Activated CD4-positive, alpha-beta memory T cell treated with anti-CD3 and anti-CD28 coated beads, Interleukin-2, amount 10 ng/mL, durations not matched to agents 7 days and 5 days (primary cell): ENCODE measurements at regions not wholly inside any gene's neighbourhood (a gene's known extent, or its start where the extent isn't known, plus 50 kb on each side); places are given as distances from the start of the nearest gene placed in this dataset.
"Not testable (repeated sequence)": the region's sequence is repeated elsewhere in the genome, so short reads cannot be mapped to it uniquely, and the experiment has no call there.

ENCODE experiments used
- CTCF ChIA-PET: fragments of 350-600 bp; sonication (Branson Sonifier 250); formaldehyde crosslinking; loops from one replicate; lab custom pipeline; 2021; ENCODE audit warnings: antibody characterized with exemption, inconsistent platforms; lab: Charles Lee
- POLR2A ChIA-PET: fragments of 350-600 bp; sonication (Branson Sonifier 250); formaldehyde crosslinking; loops from one replicate; lab custom pipeline; 2021; ENCODE audit warnings: antibody characterized with exemption; lab: Charles Lee
- DNase-seq: peaks from one replicate; pipeline ENCODE4 v3.0.0-alpha.2; 2020
- H3K27ac Mint-ChIP-seq: one replicate; pipeline ENCODE4 v1.8.0; 2021; ENCODE audit warnings: mild to moderate bottlenecking, mixed read lengths
- H3K27me3 Mint-ChIP-seq: one replicate; pipeline ENCODE4 v1.8.0; 2021; ENCODE audit warnings: mixed read lengths
- H3K36me3 Mint-ChIP-seq: one replicate; pipeline ENCODE4 v1.8.0; 2021; ENCODE audit warnings: low read depth, mixed read lengths
- H3K4me1 Mint-ChIP-seq: one replicate; pipeline ENCODE4 v1.8.0; 2021; ENCODE audit warnings: mixed read lengths
- H3K4me3 Mint-ChIP-seq: one replicate; pipeline ENCODE4 v1.8.0; 2021; ENCODE audit warnings: mild to moderate bottlenecking, mixed read lengths
- H3K9me3 Mint-ChIP-seq: one replicate; pipeline ENCODE4 v1.8.0; 2021; ENCODE audit warnings: mixed read lengths

DNA sequence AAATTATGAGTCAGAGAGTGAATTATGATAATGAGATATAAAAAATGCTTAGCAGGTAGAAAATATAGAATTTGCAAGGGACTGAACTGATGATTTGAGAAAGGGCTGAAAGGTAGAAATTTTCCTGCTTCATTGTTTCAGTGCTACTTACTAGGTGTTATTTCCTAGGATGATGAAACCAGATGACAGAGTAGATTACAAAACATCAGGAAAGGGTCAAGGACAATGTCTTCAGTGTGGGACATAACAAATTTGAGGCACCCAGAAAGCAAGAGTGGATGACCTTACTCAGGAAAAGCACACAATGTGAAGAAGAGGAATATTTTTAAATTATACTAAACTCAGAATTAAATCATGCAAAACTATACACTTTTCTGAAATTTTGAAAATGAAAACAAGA, 102.1 kb downstream of the SHCBP1 start:
- Mint-ChIP-seq H3K4me3 (no peak overlapping the region), H3K36me3 (no peaks in the 10 kb centered on the region), H3K4me1 (no peaks in the 10 kb centered on the region), H3K27me3 (no peaks in the 10 kb centered on the region), H3K27ac (no peak overlapping the region), H3K9me3 (no peaks in the 10 kb centered on the region)
- ChIA-PET POLR2A (no interaction called here), CTCF (no interaction called here)
- DNase-seq: no peak

DNA sequence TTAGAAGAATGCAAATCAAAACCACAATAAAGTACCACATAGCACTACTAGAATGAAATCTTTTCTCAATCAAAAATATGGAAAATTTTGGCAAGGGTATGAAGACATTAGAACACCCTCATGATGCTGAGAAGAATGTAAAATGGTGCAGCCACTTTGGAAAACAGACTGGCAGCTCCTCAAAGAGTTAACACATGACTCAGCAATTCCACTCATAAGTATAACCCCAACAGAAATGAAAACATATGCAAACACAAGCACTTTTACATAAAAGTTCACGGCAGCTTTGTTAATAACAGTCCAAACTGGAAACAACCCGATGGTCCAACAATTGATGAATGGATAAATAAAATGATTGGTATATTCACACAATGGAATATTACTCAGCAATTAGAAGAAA, 124.5 kb downstream of the SHCBP1 start:
- Mint-ChIP-seq H3K4me3 (no peak overlapping the region), H3K36me3 (no peaks in the 10 kb centered on the region), H3K27me3 (no peaks in the 10 kb centered on the region), H3K9me3 (no peaks in the 10 kb centered on the region), H3K27ac (no peak overlapping the region), H3K4me1 (no peaks in the 10 kb centered on the region)
- POLR2A ChIA-PET: no interaction called here
- CTCF ChIA-PET: no interaction called here
- no peak for DNase-seq

GRCh38 chr16:46482895-46483294, 138.3 kb downstream of the SHCBP1 start:
- POLR2A ChIA-PET: no interaction called here

GRCh38 chr16:46466239-46466638, 154.9 kb downstream of the SHCBP1 start:
- DNase-seq: no peak
- Mint-ChIP-seq H3K36me3 (no peaks in the 10 kb centered on the region), H3K27ac (no peak overlapping the region), H3K4me1 (no peaks in the 10 kb centered on the region), H3K9me3 (peaks cover 34% of the 10 kb centered on the region), H3K4me3 (no peak overlapping the region), H3K27me3 (no peaks in the 10 kb centered on the region)
- POLR2A ChIA-PET: no interaction called here
- CTCF ChIA-PET: no interaction called here

More at GRCh38 chr16:46482895-46483294, 138.3 kb downstream of the SHCBP1 start:
- Mint-ChIP-seq H3K9me3 (peaks cover 8% of the 10 kb centered on the region), H3K4me3 (no peak overlapping the region), H3K36me3 (no peaks in the 10 kb centered on the region), H3K27ac (no peak overlapping the region), H3K4me1 (no peaks in the 10 kb centered on the region), H3K27me3 (no peaks in the 10 kb centered on the region)
- CTCF ChIA-PET: no interaction called here
- no peak for DNase-seq

- H3K4me1 Mint-ChIP-seq, H3K27ac Mint-ChIP-seq, DNase-seq, POLR2A ChIA-PET, H3K9me3 Mint-ChIP-seq, H3K27me3 Mint-ChIP-seq, H3K4me3 Mint-ChIP-seq, H3K36me3 Mint-ChIP-seq, CTCF ChIA-PET: not testable (repeated sequence)
These were observed 166.4 kb downstream of the SHCBP1 start for GRCh38 chr16:46454801-46455200.

DNA sequence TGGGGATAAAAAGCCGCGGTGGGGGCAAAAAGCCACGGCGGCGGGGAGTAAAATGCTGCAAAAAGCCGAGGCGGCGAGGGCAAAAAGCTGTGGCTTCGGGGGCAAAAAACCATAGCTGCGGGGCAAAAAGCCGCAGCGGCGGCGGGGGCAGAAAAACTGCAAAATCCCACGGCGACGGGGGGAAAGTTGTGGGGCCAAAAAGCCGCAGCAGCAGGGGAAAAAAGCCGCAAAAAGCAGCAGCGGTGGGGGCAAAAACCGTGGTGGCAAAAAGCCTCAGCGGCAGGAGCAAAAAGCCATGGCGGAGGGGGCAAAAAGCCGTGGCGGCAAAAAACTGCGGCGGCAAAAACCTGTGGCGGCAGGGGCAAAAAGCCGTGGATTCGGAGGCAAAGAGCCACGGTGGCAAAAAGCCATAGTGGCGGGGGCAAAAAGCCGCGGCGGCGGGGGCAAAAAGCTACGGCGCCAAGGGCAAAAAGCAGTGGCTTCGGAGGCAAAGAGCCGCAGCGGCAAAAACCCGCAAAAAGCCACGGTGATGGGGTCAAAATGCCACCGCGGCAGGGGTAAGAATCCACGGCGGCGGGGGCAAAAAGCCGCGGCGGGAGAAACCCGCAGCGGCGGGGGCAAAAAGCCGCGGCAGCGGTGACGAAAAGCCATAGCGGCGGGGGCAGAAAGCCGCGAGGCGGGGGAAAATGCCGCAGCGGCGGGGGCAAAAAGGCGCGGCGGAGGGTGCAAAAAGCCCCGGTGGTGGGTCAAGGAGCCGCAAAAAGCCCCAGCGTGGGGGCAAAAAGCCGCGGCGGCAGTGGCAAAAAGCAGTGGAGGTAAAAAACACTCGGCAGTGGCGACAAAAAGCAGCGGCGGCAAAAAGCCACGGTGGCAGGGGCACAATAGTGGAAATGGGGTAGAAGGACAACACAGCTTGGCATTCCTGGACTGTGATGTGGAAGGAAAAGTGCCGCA, 192.8 kb downstream of the SHCBP1 start:
- POLR2A ChIA-PET: no interaction called here
- Mint-ChIP-seq H3K9me3 (peaks cover 11% of the 10 kb centered on the region), H3K27ac (no peak overlapping the region), H3K36me3 (peaks cover 3% of the 10 kb centered on the region), H3K4me1 (no peaks in the 10 kb centered on the region), H3K27me3 (peaks cover 3% of the 10 kb centered on the region), H3K4me3 (no peak overlapping the region)
- CTCF ChIA-PET: no interaction called here
- no peak for DNase-seq

DNA sequence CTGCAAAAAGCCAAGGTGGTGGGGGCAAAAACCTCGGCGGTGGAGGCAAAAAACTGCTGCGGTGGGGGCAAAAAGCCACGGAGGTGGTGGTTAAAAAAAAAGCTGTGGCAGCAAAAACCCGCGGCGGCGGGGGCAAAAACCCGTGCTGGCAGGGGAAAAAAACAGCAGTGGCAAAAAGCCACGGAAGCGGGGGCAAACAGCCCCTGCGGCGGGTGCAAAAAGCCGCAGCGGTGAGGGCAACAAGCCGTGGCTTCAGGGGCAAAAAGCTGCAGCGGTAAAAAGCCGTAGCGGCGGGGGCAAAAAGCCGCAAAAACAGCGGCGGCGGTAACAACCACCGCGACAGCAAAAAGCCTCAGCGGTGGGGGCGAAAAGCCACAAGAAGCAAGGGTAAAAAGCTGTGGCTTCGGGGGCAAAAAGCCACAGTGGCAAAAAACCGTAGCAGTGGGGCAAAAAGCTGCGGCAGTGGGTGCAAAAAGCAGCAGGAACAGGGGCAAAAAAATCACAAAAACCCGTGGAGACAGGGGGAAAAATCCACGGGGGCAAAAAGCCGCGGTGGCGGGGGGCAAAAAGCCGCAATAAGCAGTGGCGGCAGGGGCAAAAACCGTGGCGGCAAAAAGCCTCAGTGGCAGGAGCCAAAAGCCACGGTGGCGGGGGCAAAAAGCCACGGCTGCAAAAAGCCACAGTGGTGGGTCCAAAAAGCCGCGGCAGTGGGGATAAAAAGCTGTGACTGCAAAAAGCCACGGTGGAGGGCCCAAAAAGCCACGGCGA, 193.7 kb downstream of the SHCBP1 start:
- H3K4me3 Mint-ChIP-seq: no peak overlapping the region
- peaks cover 3% of the 10 kb centered on the region for H3K27me3 Mint-ChIP-seq
- CTCF ChIA-PET: no interaction called here
- peaks cover 9% of the 10 kb centered on the region for H3K9me3 Mint-ChIP-seq
- H3K27ac Mint-ChIP-seq: no peak overlapping the region
- no peak for DNase-seq
- peaks cover 3% of the 10 kb centered on the region for H3K36me3 Mint-ChIP-seq
- H3K4me1 Mint-ChIP-seq: no peaks in the 10 kb centered on the region
- POLR2A ChIA-PET: no interaction called here

DNA sequence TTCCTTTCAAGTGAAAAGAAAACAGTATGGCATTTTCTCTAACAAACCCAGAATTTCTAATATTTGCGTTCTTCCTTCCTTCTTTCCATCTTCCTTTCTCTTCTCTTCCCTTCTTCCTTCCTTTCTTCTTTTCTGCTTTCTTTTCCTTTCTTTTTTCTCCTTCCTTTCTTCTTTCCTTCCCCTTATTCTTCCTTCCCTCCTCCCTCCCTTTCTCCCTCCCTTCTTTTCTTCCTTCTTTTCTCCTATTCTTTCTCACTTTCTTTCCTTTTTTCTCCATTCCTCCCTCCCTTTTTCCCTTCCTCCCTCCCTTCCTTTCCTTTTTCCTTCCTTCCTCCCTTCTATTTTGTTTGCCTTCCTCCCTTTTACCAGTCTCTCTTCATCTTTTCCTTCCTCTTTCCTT, 194.8 kb downstream of the SHCBP1 start:
- ChIA-PET CTCF (no interaction called here), POLR2A (no interaction called here)
- Mint-ChIP-seq H3K27me3 (peaks cover 3% of the 10 kb centered on the region), H3K36me3 (peaks cover 3% of the 10 kb centered on the region), H3K27ac (no peak overlapping the region), H3K4me1 (no peaks in the 10 kb centered on the region), H3K9me3 (peaks cover 10% of the 10 kb centered on the region), H3K4me3 (no peak overlapping the region)
- DNase-seq: no peak

DNA sequence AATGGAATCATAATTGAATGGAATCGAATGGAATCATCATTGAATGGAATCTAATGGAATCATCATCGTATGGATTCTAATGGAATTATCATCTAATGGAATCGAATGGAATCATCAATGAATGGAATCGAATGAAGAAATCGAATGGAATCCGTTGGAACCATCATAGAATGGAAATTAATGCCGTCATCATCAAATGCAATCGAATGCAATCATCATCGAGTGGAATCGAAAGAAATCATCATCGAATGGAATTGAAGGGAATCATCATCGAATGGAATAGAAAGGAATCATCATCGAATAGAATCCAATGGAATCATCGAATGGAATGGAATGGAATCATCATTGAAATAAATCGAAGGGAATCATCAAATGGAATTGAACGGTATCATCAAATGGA, 217.2 kb downstream of the SHCBP1 start:
- Mint-ChIP-seq H3K4me3 (no peak overlapping the region), H3K36me3 (no peaks in the 10 kb centered on the region), H3K4me1 (no peaks in the 10 kb centered on the region), H3K9me3 (peaks cover 23% of the 10 kb centered on the region), H3K27me3 (no peaks in the 10 kb centered on the region), H3K27ac (no peak overlapping the region)
- DNase-seq: no peak
- ChIA-PET POLR2A (no interaction called here), CTCF (no interaction called here)

GRCh38 chr16:46398559-46398958, 222.6 kb downstream of the SHCBP1 start:
- POLR2A ChIA-PET, H3K27ac Mint-ChIP-seq, H3K36me3 Mint-ChIP-seq, CTCF ChIA-PET, DNase-seq, H3K4me1 Mint-ChIP-seq, H3K9me3 Mint-ChIP-seq, H3K27me3 Mint-ChIP-seq, H3K4me3 Mint-ChIP-seq: not testable (repeated sequence)

- H3K4me3 Mint-ChIP-seq, H3K27ac Mint-ChIP-seq, CTCF ChIA-PET, H3K36me3 Mint-ChIP-seq, DNase-seq, POLR2A ChIA-PET, H3K9me3 Mint-ChIP-seq, H3K4me1 Mint-ChIP-seq, H3K27me3 Mint-ChIP-seq: not testable (repeated sequence)
These were observed 224.3 kb downstream of the SHCBP1 start for GRCh38 chr16:46396883-46397270.

- H3K36me3 Mint-ChIP-seq, H3K4me1 Mint-ChIP-seq, H3K27me3 Mint-ChIP-seq, DNase-seq, H3K27ac Mint-ChIP-seq, H3K4me3 Mint-ChIP-seq, POLR2A ChIA-PET, CTCF ChIA-PET: not testable (repeated sequence)
- peaks cover 10% of the 10 kb centered on the region for H3K9me3 Mint-ChIP-seq
These were observed 224.9 kb downstream of the SHCBP1 start for GRCh38 chr16:46396131-46396882.

GRCh38 chr16:46395391-46395921, 225.7 kb downstream of the SHCBP1 start:
- peaks cover 14% of the 10 kb centered on the region for H3K9me3 Mint-ChIP-seq
- H3K27ac Mint-ChIP-seq, H3K36me3 Mint-ChIP-seq, CTCF ChIA-PET, POLR2A ChIA-PET, H3K27me3 Mint-ChIP-seq, H3K4me3 Mint-ChIP-seq, DNase-seq, H3K4me1 Mint-ChIP-seq: not testable (repeated sequence)
